IMR-90 (cell line): ENCODE measurements at regions not wholly inside any gene's neighbourhood (a gene's known extent, or its start where the extent isn't known, plus 50 kb on each side); places are given as distances from the start of the nearest gene placed in this dataset.

Experiments used
- ATAC-seq: fragments of 200-7000 bp; cut with Tn5 transposase; 2 replicates; pipeline ENCODE4 v1.9.1; 2020; ENCODE audit warnings: low read depth, mild to moderate bottlenecking, moderate library complexity
- BruUV-seq: library from RNA; stranded (reverse); fragments of 400-500 nt; replicated peaks from 2 replicates; lab custom pipeline; 2021; lab: Mats Ljungman, UMichigan
- CTCF ChIA-PET: fragments of 300-600 bp; formaldehyde crosslinking; extraction: SDS; loops from one replicate; lab custom pipeline; 2021; ENCODE audit warnings: antibody characterized with exemption; lab: Yijun Ruan, JAX
- POLR2A ChIA-PET: fragments of 300-600 bp; sonication (Branson Sonifier 250); formaldehyde crosslinking; loops from one replicate; lab custom pipeline; 2022; ENCODE audit warnings: antibody characterized with exemption; ENCODE audit not compliant: unreplicated experiment; lab: Charles Lee
- DNase-seq: peaks from one replicate; pipeline ENCODE4 v3.0.0; 2013
- H2AFZ ChIP-seq: replicated peaks from 2 replicates; pipeline ENCODE3; 2013; ENCODE audit warnings: low read length, mild to moderate bottlenecking; ENCODE audit not compliant: poor library complexity
- H2AK5ac ChIP-seq: 2 replicates; pipeline ENCODE4 v1.6.1; 2013; ENCODE audit warnings: low read depth, low read length, inconsistent platforms
- H2AK9ac ChIP-seq: replicated peaks from 2 replicates; pipeline ENCODE3; 2013; ENCODE audit warnings: mild to moderate bottlenecking, low read depth, low read length, moderate library complexity; ENCODE audit not compliant: poor library complexity
- H2BK120ac ChIP-seq: 2 replicates; pipeline ENCODE4 v1.6.1; 2013; ENCODE audit warnings: low read depth, low read length, inconsistent platforms
- H2BK15ac ChIP-seq: 3 replicates; pipeline ENCODE4 v1.6.1; 2013; ENCODE audit warnings: low read depth, low read length, inconsistent platforms
- H2BK20ac ChIP-seq: 2 replicates; pipeline ENCODE4 v1.6.1; 2013; ENCODE audit warnings: low read depth, mild to moderate bottlenecking, inconsistent platforms, low read length, moderate library complexity
- H2BK5ac ChIP-seq: 2 replicates; pipeline ENCODE4 v1.6.1; 2013; ENCODE audit warnings: mild to moderate bottlenecking, low read depth, low read length, inconsistent platforms; ENCODE audit not compliant: poor library complexity, severe bottlenecking
- H3K14ac ChIP-seq: replicated peaks from 2 replicates; pipeline ENCODE4 v1.6.1; 2013; ENCODE audit warnings: low read depth, low read length, inconsistent platforms
- H3K18ac ChIP-seq: 2 replicates; pipeline ENCODE4 v1.6.1; 2013; ENCODE audit warnings: low read depth, low read length, control low read depth
- H3K23ac ChIP-seq: 2 replicates; pipeline ENCODE4 v1.6.1; 2013; ENCODE audit warnings: low read depth, low read length, inconsistent platforms
- H3K27ac ChIP-seq: 2 replicates; pipeline ENCODE4 v1.5.1; 2013; ENCODE audit warnings: mild to moderate bottlenecking, control low read depth, low read length; ENCODE audit not compliant: insufficient read depth
- H3K27me3 ChIP-seq: 2 replicates; pipeline ENCODE4 v1.6.1; 2013; ENCODE audit warnings: low read length; ENCODE audit not compliant: control insufficient read depth, insufficient read depth
- H3K36me3 ChIP-seq: 2 replicates; pipeline ENCODE4 v1.6.1; 2013; ENCODE audit warnings: low read length, mixed read lengths; ENCODE audit not compliant: control insufficient read depth, insufficient read depth
- H3K4ac ChIP-seq: 2 replicates; pipeline ENCODE4 v1.6.1; 2013; ENCODE audit warnings: low read depth, low read length, inconsistent platforms
- H3K4me1 ChIP-seq: 2 replicates; pipeline ENCODE4 v1.6.1; 2013; ENCODE audit warnings: low read length, mixed read lengths; ENCODE audit not compliant: control insufficient read depth, insufficient read depth
- H3K4me2 ChIP-seq: 2 replicates; pipeline ENCODE4 v1.6.1; 2013; ENCODE audit warnings: low read depth, mild to moderate bottlenecking, control low read depth, low read length, moderate library complexity
- H3K4me3 ChIP-seq: 2 replicates; pipeline ENCODE4 v1.5.1; 2013; ENCODE audit warnings: low read depth, mild to moderate bottlenecking, control low read depth, low read length, moderate library complexity; ENCODE audit not compliant: insufficient read depth
- H3K56ac ChIP-seq: 2 replicates; pipeline ENCODE4 v1.6.1; 2013; ENCODE audit warnings: low read length, inconsistent platforms; ENCODE audit not compliant: insufficient read depth; ENCODE audit errors: extremely low read depth
- H3K79me1 ChIP-seq, 2 experiments: 2 replicates each; pipeline ENCODE4 v1.6.1; 2013; ENCODE audit warnings: low read length in 2 of 2, inconsistent platforms in 1 of 2, low read depth in 1 of 2
- H3K9ac ChIP-seq: 2 replicates; pipeline ENCODE4 v1.6.1; 2013; ENCODE audit warnings: low read depth, low read length, control low read depth
- H3K9me1 ChIP-seq: 2 replicates; pipeline ENCODE4 v1.6.1; 2013; ENCODE audit warnings: low read length, inconsistent platforms; ENCODE audit not compliant: insufficient read depth
- H3K9me3 ChIP-seq: 2 replicates; pipeline ENCODE4 v1.6.1; 2013; ENCODE audit warnings: low read length; ENCODE audit not compliant: control insufficient read depth, insufficient read depth
- H4K20me1 ChIP-seq: 2 replicates; pipeline ENCODE4 v1.6.1; 2013; ENCODE audit warnings: low read length, inconsistent platforms; ENCODE audit not compliant: insufficient read depth
- H4K5ac ChIP-seq: 2 replicates; pipeline ENCODE4 v1.6.1; 2013; ENCODE audit warnings: mild to moderate bottlenecking, low read depth, low read length, control low read depth
- H4K8ac ChIP-seq, 2 experiments: 2 replicates each; pipeline ENCODE4 v1.6.1; 2013; ENCODE audit warnings: low read depth in 2 of 2, low read length in 2 of 2, control low read depth in 1 of 2, inconsistent platforms in 1 of 2
- H4K91ac ChIP-seq: 2 replicates; pipeline ENCODE4 v1.6.1; 2013; ENCODE audit warnings: low read depth, low read length, inconsistent platforms; ENCODE audit not compliant: insufficient read depth
- CEBPB ChIP-seq: IDR thresholded peaks from 2 replicates; pipeline ENCODE4 v1.6.1; 2012; ENCODE audit warnings: low read depth, low read length, improper control_type of control experiment
- FOS ChIP-seq: fragments of 150-350 bp; IDR thresholded peaks from 2 replicates; pipeline ENCODE4 v1.6.1; 2016; ENCODE audit warnings: low read depth, low read length
- POLR2A ChIP-seq: IDR thresholded peaks from 2 replicates; pipeline ENCODE4 v1.6.1; 2012; ENCODE audit warnings: mild to moderate bottlenecking, low read depth, low read length
- USF2 ChIP-seq: fragments of 150-350 bp; IDR thresholded peaks from 2 replicates; pipeline ENCODE4 v1.6.1; 2017; ENCODE audit warnings: mild to moderate bottlenecking, antibody characterized with exemption, low read length, low read depth
- WGBS, 2 experiments: methylation state at CpG; one replicate each; pipeline versions ENCODE4 v1.1.5 to v1.1.7; 2013; ENCODE audit warnings: missing lambda C conversion rate in 2 of 2; ENCODE audit not compliant: insufficient read length in 1 of 2; ENCODE audit errors: extremely low coverage in 2 of 2; 5-methylcytosine and 5-hydroxymethylcytosine counted together
- dilution Hi-C: fragments of 300-500 bp; cut with HindIII; formaldehyde crosslinking; loops from one replicate; pipeline ENCODE4 v1.14.3; 2018; ENCODE audit warnings: low sequenced_read_pairs; ENCODE audit not compliant: unreplicated experiment
- in situ Hi-C: fragments of 300-500 bp; cut with MboI; formaldehyde crosslinking; loops from 3 replicates; pipeline ENCODE4 v1.14.3; 2019; ENCODE audit warnings: low sequenced_read_pairs, inconsistent platforms, mixed read lengths
- intact Hi-C: fragments of 100-400 bp; cut with micrococcal nuclease; formaldehyde crosslinking; loops from 2 replicates; pipeline ENCODE4 v1.10.0; 2022

GRCh38 chr1:96009831-96010434 lies 711.7 kb upstream of the PTBP2 start:
- no peak overlapping the region for H3K27ac ChIP-seq
- no peak overlapping the region for H2BK120ac ChIP-seq
- H4K5ac ChIP-seq, result no peak overlapping the region
- no peaks in the 10 kb centered on the region for H3K79me1 ChIP-seq
- no peak overlapping the region for H2BK20ac ChIP-seq
- no TSS peak for BruUV-seq
- POLR2A ChIA-PET, result interaction anchor here (0.6 kb wide), 1 partner anchor 18 kb away, joined by 3 read pairs; no protein-coding TSS in a partner anchor
- no peak overlapping the region for H4K8ac ChIP-seq
- no peak overlapping the region for H2BK15ac ChIP-seq
- H3K9me3 ChIP-seq, result no peaks in the 10 kb centered on the region
- dilution Hi-C loops, result no loop called here
- no peak overlapping the region for H3K4ac ChIP-seq
- H3K27me3 ChIP-seq, result no peaks in the 10 kb centered on the region
- in situ Hi-C loops, result no loop called here
- no peak overlapping the region for H3K56ac ChIP-seq
- H2BK5ac ChIP-seq, result no peak overlapping the region
- CTCF ChIA-PET, result interaction anchor here (0.7 kb wide), 1 partner anchor 12 kb away, joined by 3 read pairs; no protein-coding TSS in a partner anchor
- H3K36me3 ChIP-seq, result no peaks in the 10 kb centered on the region
- H3K4me3 ChIP-seq, result no peak overlapping the region
- intact Hi-C loops, result loop anchor here (10.0 kb wide), 1 partner anchor 275 kb away; no protein-coding TSS in a partner anchor
- H4K91ac ChIP-seq, result no peak overlapping the region
- H2AK5ac ChIP-seq, result no peak overlapping the region
- H4K20me1 ChIP-seq, result no peaks in the 10 kb centered on the region
- no peak overlapping the region for H2AK9ac ChIP-seq
- H3K4me2 ChIP-seq, result no peak overlapping the region
- H3K18ac ChIP-seq, result no peak overlapping the region
- no peaks in the 10 kb centered on the region for H3K4me1 ChIP-seq
- no CpG with 5 or more reads among the region's 3 CpGs for WGBS, 2 experiments
- no peak overlapping the region for H3K23ac ChIP-seq
- no peak for DNase-seq
- ATAC-seq, result no peak
- no peak overlapping the region for H3K14ac ChIP-seq
- no peak overlapping the region for H3K9ac ChIP-seq
- no peaks in the 10 kb centered on the region for H3K9me1 ChIP-seq
- TF ChIP-seq USF2 (no peak), CEBPB (no peak), POLR2A (no peak), FOS (no peak)
- no peak overlapping the region for H2AFZ ChIP-seq
